ENCODE measurements at regions not wholly inside any gene's neighbourhood (a gene's known extent, or its start where the extent isn't known, plus 50 kb on each side); places are given as distances from the start of the nearest gene placed in this dataset.

DNA sequence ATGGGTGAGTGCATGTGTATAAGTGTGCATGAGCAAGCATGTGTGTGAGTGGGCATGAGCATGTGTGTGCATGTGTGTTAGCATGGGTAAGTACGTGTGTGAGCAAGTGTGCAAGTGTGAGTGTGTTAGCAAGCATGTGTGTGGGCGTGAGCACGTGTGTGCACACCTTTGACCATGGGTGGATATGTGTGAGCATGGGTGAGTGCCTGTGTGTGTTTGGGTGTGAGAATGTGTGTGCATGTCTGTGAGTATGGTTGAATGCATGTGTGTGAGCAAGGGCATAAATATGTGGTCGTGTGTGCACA lies 84.6 kb downstream of the DLL1 start:
- TF ChIP-seq, protein P1, sequence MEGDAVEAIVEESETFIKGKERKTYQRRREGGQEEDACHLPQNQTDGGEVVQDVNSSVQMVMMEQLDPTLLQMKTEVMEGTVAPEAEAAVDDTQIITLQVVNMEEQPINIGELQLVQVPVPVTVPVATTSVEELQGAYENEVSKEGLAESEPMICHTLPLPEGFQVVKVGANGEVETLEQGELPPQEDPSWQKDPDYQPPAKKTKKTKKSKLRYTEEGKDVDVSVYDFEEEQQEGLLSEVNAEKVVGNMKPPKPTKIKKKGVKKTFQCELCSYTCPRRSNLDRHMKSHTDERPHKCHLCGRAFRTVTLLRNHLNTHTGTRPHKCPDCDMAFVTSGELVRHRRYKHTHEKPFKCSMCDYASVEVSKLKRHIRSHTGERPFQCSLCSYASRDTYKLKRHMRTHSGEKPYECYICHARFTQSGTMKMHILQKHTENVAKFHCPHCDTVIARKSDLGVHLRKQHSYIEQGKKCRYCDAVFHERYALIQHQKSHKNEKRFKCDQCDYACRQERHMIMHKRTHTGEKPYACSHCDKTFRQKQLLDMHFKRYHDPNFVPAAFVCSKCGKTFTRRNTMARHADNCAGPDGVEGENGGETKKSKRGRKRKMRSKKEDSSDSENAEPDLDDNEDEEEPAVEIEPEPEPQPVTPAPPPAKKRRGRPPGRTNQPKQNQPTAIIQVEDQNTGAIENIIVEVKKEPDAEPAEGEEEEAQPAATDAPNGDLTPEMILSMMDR (conservative IDR thresholded peaks at IDR 0.05) = no peak
- no peak overlapping the region for H3K27ac ChIP-seq

DNA sequence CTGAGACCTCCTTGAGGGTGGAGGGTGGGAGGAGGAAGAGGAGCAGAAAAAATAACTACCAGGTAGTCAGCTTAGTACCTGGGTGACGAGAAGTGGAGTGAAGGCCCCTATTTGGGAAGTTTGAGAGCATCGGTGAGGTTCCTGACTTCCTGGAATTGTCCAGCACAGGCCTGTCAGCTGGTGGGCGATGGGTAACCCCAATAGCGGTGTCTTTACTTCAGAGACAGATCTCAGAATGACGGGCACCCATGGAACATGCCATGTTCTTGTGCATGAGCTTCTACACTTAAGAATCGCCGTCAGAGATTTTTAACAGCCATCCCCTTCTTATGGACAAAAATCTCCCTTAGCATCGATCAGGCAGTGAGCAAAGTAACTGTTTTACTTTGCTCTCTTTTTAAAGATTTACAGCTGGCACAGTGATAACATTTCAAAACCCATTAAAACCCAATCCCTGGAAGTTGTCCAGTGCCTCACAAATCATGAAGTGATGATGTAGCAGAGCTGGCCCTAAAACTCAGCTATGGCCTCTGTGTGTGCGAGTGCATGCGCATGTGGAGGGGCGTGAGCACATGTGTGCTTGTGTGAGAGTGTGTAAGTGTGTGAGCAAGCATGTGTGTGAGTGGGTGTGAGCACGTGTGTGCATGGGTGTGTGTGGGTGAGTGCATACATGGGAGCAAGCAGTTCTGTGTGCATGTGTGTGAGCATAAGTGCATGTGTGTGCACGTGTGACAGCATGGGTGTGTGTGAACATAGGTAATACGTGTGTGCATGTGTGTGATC lies 85.2 kb downstream of the DLL1 start:
- TF ChIP-seq, protein P1 (conservative IDR thresholded peaks at IDR 0.05) = no peak
- H3K27ac ChIP-seq = no peak overlapping the region

DNA sequence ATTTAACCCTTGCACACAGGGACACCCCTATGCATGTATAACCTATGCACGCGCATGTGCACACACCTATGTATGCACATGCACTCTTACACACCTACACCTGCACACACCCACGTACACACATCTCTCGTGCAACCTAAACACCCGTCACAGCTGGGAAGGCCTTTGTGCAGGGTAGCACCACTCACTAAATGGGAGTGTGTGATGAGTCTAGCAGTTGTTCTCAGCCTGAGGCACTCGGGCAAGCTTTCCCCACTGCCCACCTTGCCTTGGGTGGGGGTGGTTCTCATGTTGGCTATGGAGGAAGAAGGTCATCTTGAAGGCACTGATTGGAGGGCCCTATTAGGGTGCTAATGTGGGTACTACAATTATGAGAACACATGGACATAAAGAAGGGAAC lies 85.8 kb downstream of the DLL1 start:
- TF ChIP-seq, protein P1 (conservative IDR thresholded peaks at IDR 0.05) = no peak

DNA sequence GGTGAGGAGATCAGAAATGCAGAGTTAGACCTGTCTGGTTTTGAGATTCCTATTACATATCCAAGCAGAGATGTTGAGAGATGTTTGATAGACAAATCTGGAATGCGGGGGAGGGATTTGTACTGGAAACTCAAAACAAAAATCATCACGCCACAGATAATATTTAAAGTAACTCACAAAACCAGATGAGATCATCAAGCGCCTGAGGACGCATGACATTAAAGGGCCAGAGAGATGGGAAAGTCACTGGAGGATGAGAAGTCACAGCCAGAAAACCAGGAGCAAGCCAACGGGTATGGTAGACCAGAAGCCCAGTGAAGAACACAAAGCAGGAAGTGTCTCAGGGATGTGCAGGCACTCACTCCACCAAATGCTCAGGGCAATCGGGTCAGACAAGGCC lies 87.7 kb downstream of the DLL1 start:
- TF ChIP-seq, protein P1 (conservative IDR thresholded peaks at IDR 0.05) = no peak

More for the DNA sequence above, 85.8 kb downstream of the DLL1 start:
- H3K27ac ChIP-seq = no peak overlapping the region

DNA sequence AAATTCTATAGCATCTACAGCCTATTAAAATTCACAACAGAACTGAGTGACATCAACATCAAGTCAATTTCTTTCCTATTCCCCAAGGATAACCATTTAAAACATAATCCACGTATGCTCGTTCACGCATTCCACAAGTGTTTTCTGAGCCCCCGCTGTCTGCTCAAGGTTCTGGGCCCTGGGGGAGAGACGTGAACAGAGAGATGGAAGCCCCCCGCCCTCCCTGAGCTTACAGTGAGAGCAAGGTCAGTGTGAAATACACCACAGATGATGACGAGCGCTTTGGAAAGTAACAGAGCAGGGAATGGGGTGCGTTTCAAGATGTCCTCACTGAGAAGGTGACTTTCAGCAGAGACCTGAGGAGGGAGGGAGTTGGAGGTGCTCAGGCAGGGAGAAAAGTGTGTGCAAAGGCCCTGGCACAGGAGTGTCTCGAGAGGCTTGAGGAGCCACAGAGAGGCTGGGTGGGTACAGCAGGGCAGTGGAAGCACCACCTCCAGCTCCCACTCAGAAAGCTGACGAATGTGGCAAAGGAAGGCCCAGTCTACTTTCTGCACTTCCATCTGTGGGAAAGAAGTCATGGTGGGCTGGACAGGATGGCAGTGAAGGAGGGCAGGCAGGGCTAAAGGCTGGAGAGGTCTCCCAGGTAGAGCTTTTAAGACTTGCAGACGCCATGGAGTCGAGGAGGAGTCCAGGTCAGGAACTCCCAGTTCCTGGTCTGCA lies 88.3 kb downstream of the DLL1 start:
- TF ChIP-seq, protein P1 (conservative IDR thresholded peaks at IDR 0.05) = no peak
- H3K27ac ChIP-seq = no peak overlapping the region

More for the DNA sequence above, 87.7 kb downstream of the DLL1 start:
- H3K27ac ChIP-seq = no peak overlapping the region

DNA sequence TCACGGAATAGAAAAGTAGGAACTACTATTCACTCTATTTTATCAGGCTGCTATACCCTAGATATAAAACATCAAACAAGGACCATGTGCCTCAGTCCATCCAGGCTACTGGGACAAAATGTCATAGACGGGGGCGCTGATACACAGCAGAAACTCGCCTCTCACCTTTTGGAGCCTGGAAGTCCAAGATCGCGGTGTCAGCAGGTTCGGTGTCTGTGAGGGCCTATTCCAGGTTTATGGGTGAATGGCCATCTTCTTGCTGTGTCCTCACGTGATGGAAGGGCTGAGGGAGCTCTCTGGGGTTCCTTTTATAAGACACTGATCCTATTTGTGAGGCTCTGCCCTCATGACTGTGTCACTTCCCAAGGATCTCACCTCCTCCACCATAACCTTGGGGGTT lies 89.5 kb downstream of the DLL1 start:
- H3K27ac ChIP-seq = no peak overlapping the region
- TF ChIP-seq, protein P1 (conservative IDR thresholded peaks at IDR 0.05) = no peak

DNA sequence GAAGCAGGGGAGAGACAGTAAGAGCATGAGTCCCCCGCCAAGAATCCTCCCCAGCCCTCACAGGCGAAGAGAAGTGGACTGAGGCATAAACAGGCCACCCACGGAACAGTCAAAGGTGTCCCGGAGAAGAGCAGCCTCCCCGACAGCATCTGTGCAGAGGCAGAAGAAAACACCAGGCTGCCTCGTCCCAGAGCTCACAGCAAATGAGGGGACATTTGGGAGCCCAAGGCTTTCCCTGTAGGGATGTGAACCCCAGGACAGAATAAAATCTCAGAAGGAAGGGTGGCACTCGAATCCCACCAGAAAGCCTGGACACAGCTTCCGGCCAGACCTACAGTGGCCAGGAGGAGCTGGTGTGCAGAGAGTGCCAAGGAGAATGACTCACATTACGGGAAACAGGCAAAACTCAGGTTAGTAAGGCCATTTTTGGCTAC lies 90.4 kb downstream of the DLL1 start:
- TF ChIP-seq, protein P1 (conservative IDR thresholded peaks at IDR 0.05) = no peak
- H3K27ac ChIP-seq = no peak overlapping the region
